GM06990 (cell line): ENCODE measurements at regions not wholly inside any gene's neighbourhood (a gene's known extent, or its start where the extent isn't known, plus 50 kb on each side); places are given as distances from the start of the nearest gene placed in this dataset.

ENCODE experiments used
- DNase-seq: peaks from one replicate; pipeline ENCODE4 v3.0.0-alpha.2; 2011; ENCODE audit not compliant: insufficient read length; ENCODE audit errors: extremely low read depth
- H3K27me3 ChIP-seq: replicated peaks from 2 replicates; pipeline ENCODE4 v1.6.0; 2011; ENCODE audit warnings: low read length; ENCODE audit not compliant: control insufficient read depth, insufficient read depth
- H3K36me3 ChIP-seq: 2 replicates; pipeline ENCODE4 v1.5.1; 2011; ENCODE audit warnings: low read length; ENCODE audit not compliant: control insufficient read depth, insufficient read depth
- H3K4me3 ChIP-seq: replicated peaks from 2 replicates; pipeline ENCODE4 v1.5.1; 2011; ENCODE audit warnings: low read depth, mild to moderate bottlenecking, control low read depth, low read length
- CTCF ChIP-seq: IDR thresholded peaks from 2 replicates; pipeline ENCODE4 v1.5.1; 2011; ENCODE audit warnings: low read length, control low read depth, mild to moderate bottlenecking, inconsistent platforms; ENCODE audit not compliant: insufficient read depth, poor library complexity, severe bottlenecking

GRCh38 chr13:70856025-70856424, 747.8 kb upstream of the KLHL1 start:
- no peak for TF ChIP-seq CTCF
- no peak overlapping the region for H3K4me3 ChIP-seq
- no peaks in the 10 kb centered on the region for H3K27me3 ChIP-seq
- no peaks in the 10 kb centered on the region for H3K36me3 ChIP-seq
- no peak for DNase-seq

GRCh38 chr13:70849222-70849621, 741.0 kb upstream of the KLHL1 start:
- no peak overlapping the region for H3K4me3 ChIP-seq
- TF ChIP-seq CTCF, result no peak
- H3K27me3 ChIP-seq, result no peaks in the 10 kb centered on the region
- H3K36me3 ChIP-seq, result no peaks in the 10 kb centered on the region
- DNase-seq, result no peak

GRCh38 chr13:70844391-70845108, 736.3 kb upstream of the KLHL1 start:
- no peak for DNase-seq
- no peaks in the 10 kb centered on the region for H3K36me3 ChIP-seq
- no peaks in the 10 kb centered on the region for H3K27me3 ChIP-seq
- no peak overlapping the region for H3K4me3 ChIP-seq
- no peak for TF ChIP-seq CTCF

- Histone ChIP-seq H3K4me3 (no peak overlapping the region), H3K36me3 (no peaks in the 10 kb centered on the region), H3K27me3 (no peaks in the 10 kb centered on the region)
- no peak for TF ChIP-seq CTCF
- DNase-seq, result no peak
These were observed 733.9 kb upstream of the KLHL1 start for GRCh38 chr13:70842062-70842644.

- Histone ChIP-seq H3K4me3 (no peak overlapping the region), H3K27me3 (no peaks in the 10 kb centered on the region), H3K36me3 (no peaks in the 10 kb centered on the region)
- DNase-seq, result no peak
- TF ChIP-seq CTCF, result no peak
These were observed 733.2 kb upstream of the KLHL1 start for GRCh38 chr13:70841240-70842061.
